A549 (cell line): ENCODE measurements at regions not wholly inside any gene's neighbourhood (a gene's known extent, or its start where the extent isn't known, plus 50 kb on each side); places are given as distances from the start of the nearest gene placed in this dataset.

Experiments used
- BHLHE40 ChIP-seq: IDR thresholded peaks from 2 replicates; pipeline ENCODE4 v1.6.1; 2012; ENCODE audit warnings: low read depth, low read length, inconsistent platforms
- CTCF ChIP-seq: fragments of >200 bp; sonication (Bioruptor Twin); formaldehyde crosslinking; IDR thresholded peaks from 3 replicates; pipeline ENCODE4 v1.5.1; 2016
- EP300 ChIP-seq, 2 experiments: fragments of >200 bp; sonication (Bioruptor Twin); formaldehyde crosslinking; IDR thresholded peaks; 2 replicates in 1 of 2; 3 replicates in 1 of 2; pipeline ENCODE4 v1.6.1; 2016 to 2017
- JUN ChIP-seq, 2 experiments: fragments of >200 bp; sonication (Bioruptor Twin); formaldehyde crosslinking; IDR thresholded peaks; 2 replicates in 1 of 2; 3 replicates in 1 of 2; pipeline ENCODE4 v1.6.1; 2016 to 2017
- KDM5A ChIP-seq: fragments of 200-600 bp; sonication (generic); IDR thresholded peaks from 2 replicates; pipeline ENCODE4 v1.6.1; 2016; ENCODE audit warnings: antibody characterized with exemption, mild to moderate bottlenecking
- MAX ChIP-seq: IDR thresholded peaks from 2 replicates; pipeline ENCODE4 v1.6.1; 2012
- MAZ ChIP-seq: fragments of 150-350 bp; IDR thresholded peaks from 2 replicates; pipeline ENCODE4 v1.6.1; 2014; ENCODE audit warnings: antibody characterized with exemption, low read depth, low read length, borderline replicate concordance
- POLR2A ChIP-seq: IDR thresholded peaks from 2 replicates; pipeline ENCODE4 v1.6.1; 2012; ENCODE audit warnings: mild to moderate bottlenecking, low read length
- RAD21 ChIP-seq, 2 experiments: fragments of >200 bp in 1 of 2; sonication (Bioruptor Twin) in 1 of 2; formaldehyde crosslinking in 1 of 2; IDR thresholded peaks in 1 of 2; conservative IDR thresholded peaks in 1 of 2; 2 replicates in 1 of 2; 3 replicates in 1 of 2; pipeline ENCODE4 v1.6.1; 2012 to 2018; ENCODE audit warnings: inconsistent platforms in 1 of 2
- RARB ChIP-seq: fragments of 250-450 bp; sonication (Bioruptor Pico); IDR thresholded peaks from 2 replicates; pipeline ENCODE4 v1.8.0; 2021; ENCODE audit warnings: mild to moderate bottlenecking, moderate library complexity
- RCOR1 ChIP-seq: fragments of 150-350 bp; IDR thresholded peaks from 2 replicates; pipeline ENCODE4 v1.6.1; 2014; ENCODE audit warnings: antibody characterized with exemption, low read length, low read depth
- RFX5 ChIP-seq: fragments of 450-650 bp; IDR thresholded peaks from 2 replicates; pipeline ENCODE4 v1.7.1; 2014; ENCODE audit warnings: antibody characterized with exemption, mild to moderate bottlenecking, moderate library complexity
- SREBF2 ChIP-seq: fragments of 450-650 bp; IDR thresholded peaks from 2 replicates; pipeline ENCODE4 v1.6.1; 2014; ENCODE audit warnings: mild to moderate bottlenecking, moderate library complexity
- USF2 ChIP-seq: fragments of 450-650 bp; IDR thresholded peaks from 2 replicates; pipeline ENCODE4 v1.6.1; 2014; ENCODE audit warnings: antibody characterized with exemption

- TF ChIP-seq MAZ (no peak), CTCF (no peak), JUN (IDR thresholded peaks at IDR 0.05) (no peak), RAD21 (conservative IDR thresholded peaks at IDR 0.05 in 1 of 2, IDR thresholded peaks at IDR 0.05 in 1 of 2) (no peak), SREBF2 (no peak), RFX5 (no peak), KDM5A (no peak), POLR2A (no peak), RARB (CRISPR knock-in tag) (no peak), USF2 (no peak), MAX (no peak), RCOR1 (no peak), BHLHE40 (no peak), EP300 (IDR thresholded peaks at IDR 0.05) (no peak)
Measured at GRCh38 chr13:53901593-53901992, 873.0 kb downstream of the OLFM4 start.
